GM12892 (cell line): ENCODE measurements at regions not wholly inside any gene's neighbourhood (a gene's known extent, or its start where the extent isn't known, plus 50 kb on each side); places are given as distances from the start of the nearest gene placed in this dataset.

Experiments
- DNase-seq: peaks from one replicate; pipeline ENCODE4 v3.0.0; 2011; ENCODE audit not compliant: insufficient read length
- FAIRE-seq: peaks from 2 replicates; lab custom pipeline; 2011; peaks lifted over from hg19 to GRCh38; lab: Jason Lieb, UNC
- POLR2A ChIP-seq: IDR thresholded peaks from 2 replicates; pipeline ENCODE4 v1.6.1; 2011; ENCODE audit warnings: low read depth, low read length, control low read depth
- POLR2AphosphoS5 ChIP-seq: IDR thresholded peaks from 2 replicates; pipeline ENCODE4 v1.6.1; 2011; ENCODE audit warnings: low read depth, low read length, control low read depth
- TAF1 ChIP-seq: IDR thresholded peaks from 2 replicates; pipeline ENCODE4 v1.6.1; 2011; ENCODE audit warnings: low read depth, mild to moderate bottlenecking, control low read depth, low read length, borderline replicate concordance

- FAIRE-seq (no peak), DNase-seq (no peak)
- no peak for TF ChIP-seq POLR2A
- TF ChIP-seq TAF1: no peak
- no peak for TF ChIP-seq POLR2AphosphoS5
Observed at GRCh38 chr7:95718577-95719410, 53.6 kb upstream of the DYNC1I1 start.

DNA sequence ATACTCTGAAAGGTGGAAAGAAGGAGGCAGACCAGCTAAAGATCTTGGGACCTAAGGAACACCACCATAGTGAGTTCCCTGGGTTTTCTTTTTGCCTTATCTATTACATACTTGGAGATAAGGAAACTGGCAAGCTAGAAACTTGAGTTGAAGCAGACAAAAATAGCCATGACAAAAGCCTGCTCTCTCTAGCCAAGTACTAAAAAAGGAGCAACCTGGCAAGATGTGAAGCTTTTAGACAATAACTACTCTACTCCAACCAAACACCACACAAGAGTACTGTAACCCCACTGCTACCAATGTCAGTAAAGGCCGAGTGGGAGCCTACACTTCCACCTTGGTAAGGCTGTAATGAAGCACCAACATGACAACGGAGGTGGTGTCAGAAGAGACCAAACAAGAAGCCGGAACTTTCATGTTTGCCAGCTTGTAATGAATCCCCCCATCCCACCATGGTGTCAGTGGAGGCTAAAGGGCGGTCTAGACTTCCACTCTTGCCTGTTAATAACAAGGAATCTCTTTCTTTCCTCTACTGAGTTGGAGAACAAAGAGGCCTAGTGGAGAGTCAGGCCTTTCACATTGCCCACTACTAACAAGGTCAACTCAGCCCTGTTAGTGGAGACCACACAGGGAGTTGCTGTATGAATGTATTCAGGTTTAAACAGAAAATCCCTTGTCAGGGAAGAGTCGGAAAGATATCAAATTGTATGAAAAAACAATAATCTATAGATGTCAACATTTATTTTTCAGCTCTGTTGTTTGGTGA is 55.8 kb upstream of the DYNC1I1 start:
- DNase-seq (no peak), FAIRE-seq (peak; percentile 33)
- TF ChIP-seq POLR2AphosphoS5 (no peak), POLR2A (no peak), TAF1 (no peak)

GRCh38 chr7:95715274-95715673 is 57.1 kb upstream of the DYNC1I1 start:
- TF ChIP-seq POLR2A (no peak), POLR2AphosphoS5 (no peak), TAF1 (no peak)
- DNase-seq: no peak
- FAIRE-seq: no peak

GRCh38 chr7:95710711-95711110 is 61.6 kb upstream of the DYNC1I1 start:
- FAIRE-seq: no peak
- TF ChIP-seq POLR2AphosphoS5 (no peak), POLR2A (no peak), TAF1 (no peak)

DNA sequence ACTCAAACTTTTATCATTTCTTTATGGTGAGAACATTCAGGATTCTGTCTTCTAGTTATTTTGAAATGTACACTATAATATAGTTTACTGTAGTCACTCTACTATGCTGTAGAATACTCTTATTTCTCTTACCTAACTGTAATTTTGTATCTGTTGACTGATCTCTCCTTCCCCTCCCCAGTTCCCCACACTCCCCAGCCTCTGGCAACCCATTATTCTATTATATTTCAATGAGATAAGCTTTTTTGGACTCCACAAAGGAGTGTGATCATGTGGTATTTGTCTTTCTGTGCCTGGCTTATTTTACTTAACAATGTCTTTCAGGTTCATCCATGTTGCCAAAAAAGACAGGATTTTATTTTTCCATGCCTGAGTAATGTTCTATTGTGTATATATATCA is 71.4 kb upstream of the DYNC1I1 start:
- TF ChIP-seq POLR2A (no peak), TAF1 (no peak), POLR2AphosphoS5 (no peak)
- FAIRE-seq (no peak), DNase-seq (no peak)

More at GRCh38 chr7:95710711-95711110, 61.6 kb upstream of the DYNC1I1 start:
- no peak for DNase-seq

GRCh38 chr7:95694334-95694733 is 78.0 kb upstream of the DYNC1I1 start:
- no peak for DNase-seq
- no peak for TF ChIP-seq TAF1
- TF ChIP-seq POLR2AphosphoS5: no peak
- TF ChIP-seq POLR2A: no peak
- no peak for FAIRE-seq

DNA sequence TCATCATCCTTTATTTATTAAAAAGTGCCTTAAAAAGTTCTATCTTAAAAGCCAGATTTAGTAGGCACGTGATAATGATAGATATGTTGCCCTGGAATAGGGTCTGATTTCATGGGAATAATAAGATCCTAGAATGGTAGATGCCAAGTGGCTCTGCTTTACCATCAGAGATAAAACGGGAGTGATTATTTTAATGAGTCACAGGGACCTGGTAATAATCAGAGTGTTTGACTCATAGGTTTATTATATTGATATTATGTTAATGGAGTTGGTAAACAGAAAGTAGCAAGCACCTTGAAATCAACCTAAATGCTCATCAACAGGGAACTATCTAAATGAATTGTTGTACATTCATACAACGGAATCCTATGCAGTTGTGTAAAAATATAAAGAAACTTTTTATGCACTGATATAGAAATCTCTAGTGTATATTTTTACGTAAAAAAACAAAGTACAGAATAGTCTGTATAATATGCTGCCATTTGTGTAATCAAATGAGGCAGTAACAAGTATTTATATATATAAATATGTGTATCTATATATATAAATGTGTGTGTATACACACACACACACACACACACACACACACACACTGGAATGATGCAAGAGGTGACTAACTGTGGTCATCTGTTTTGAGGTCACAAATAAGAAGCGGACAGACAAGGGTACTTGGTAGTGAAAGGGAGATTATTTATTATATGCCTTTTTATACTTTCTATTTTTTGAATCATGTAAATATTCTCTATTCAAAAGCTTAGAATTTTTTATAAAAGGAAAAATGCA is 78.6 kb upstream of the DYNC1I1 start:
- FAIRE-seq: no peak
- TF ChIP-seq TAF1: no peak
- DNase-seq: no peak

DNA sequence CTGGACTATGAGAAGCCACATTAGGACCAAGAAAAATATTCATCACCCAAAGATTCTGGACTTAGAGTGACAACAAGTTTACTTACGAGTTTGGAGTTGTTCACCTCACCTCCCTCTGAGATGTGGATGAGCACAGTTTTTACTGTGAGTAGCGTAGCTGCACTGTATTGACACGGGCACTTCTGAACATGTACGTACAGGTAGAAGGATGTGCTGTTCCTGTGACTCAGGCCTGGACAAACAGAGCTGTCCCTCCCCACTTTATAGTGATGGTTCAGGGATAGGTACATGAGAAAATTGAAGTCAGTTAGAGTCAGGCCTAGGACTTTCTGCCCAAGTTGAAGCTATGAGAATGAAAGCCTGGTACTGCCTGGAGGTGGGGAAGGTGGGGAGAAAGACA is 80.9 kb upstream of the DYNC1I1 start:
- no peak for DNase-seq
- TF ChIP-seq TAF1 (no peak), POLR2AphosphoS5 (no peak), POLR2A (no peak)
- no peak for FAIRE-seq

DNA sequence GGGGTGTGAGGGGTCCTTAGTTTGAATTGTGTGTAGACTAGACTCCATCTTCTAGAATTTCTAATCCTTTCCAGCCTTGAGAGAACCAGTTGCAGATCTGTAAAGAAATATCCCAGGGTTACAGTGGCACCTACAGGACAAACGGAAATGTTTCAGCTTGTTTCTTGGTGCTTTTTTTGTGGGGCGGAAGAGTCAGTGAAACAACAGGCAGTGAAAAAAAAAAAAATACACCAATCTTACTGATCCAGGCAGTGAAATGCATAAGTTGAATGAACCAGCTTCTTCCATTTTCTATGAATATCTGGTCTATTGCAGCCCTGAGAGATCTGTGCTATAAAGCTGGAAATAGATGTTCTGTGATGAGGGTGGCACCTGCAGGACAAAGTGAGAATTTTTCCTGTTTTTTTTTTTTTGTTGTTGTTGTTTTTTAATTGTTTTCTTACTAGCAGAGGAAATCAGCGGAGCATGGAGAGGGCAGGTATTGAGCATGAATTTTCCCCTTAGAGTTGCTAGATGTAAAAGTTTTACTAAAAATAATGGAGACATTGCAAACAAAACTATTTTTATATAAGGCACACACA is 81.9 kb upstream of the DYNC1I1 start:
- FAIRE-seq (peak; percentile 66), DNase-seq (no peak)
- TF ChIP-seq POLR2AphosphoS5 (no peak), TAF1 (no peak), POLR2A (no peak)

- no peak for TF ChIP-seq POLR2AphosphoS5
- DNase-seq (no peak), FAIRE-seq (no peak)
Observed at GRCh38 chr7:95688931-95689495, 83.3 kb upstream of the DYNC1I1 start.

GRCh38 chr7:95687759-95688343 is 84.5 kb upstream of the DYNC1I1 start:
- FAIRE-seq: peak; percentile 91
- DNase-seq: no peak
- TF ChIP-seq POLR2AphosphoS5 (no peak), TAF1 (no peak), POLR2A (no peak)
